GM12892 (cell line): ENCODE measurements at regions not wholly inside any gene's neighbourhood (a gene's known extent, or its start where the extent isn't known, plus 50 kb on each side); places are given as distances from the start of the nearest gene placed in this dataset.

Experiments
- POLR2A ChIP-seq: IDR thresholded peaks from 2 replicates; pipeline ENCODE4 v1.6.1; 2011; ENCODE audit warnings: low read depth, low read length, control low read depth
- POLR2AphosphoS5 ChIP-seq: IDR thresholded peaks from 2 replicates; pipeline ENCODE4 v1.6.1; 2011; ENCODE audit warnings: low read depth, low read length, control low read depth
- TAF1 ChIP-seq: IDR thresholded peaks from 2 replicates; pipeline ENCODE4 v1.6.1; 2011; ENCODE audit warnings: low read depth, mild to moderate bottlenecking, control low read depth, low read length, borderline replicate concordance

GRCh38 chr2:53018825-53019425 lies 748.7 kb upstream of the CHAC2 start:
- TF ChIP-seq TAF1 (no peak), POLR2A (no peak), POLR2AphosphoS5 (no peak)
